ENCODE measurements at regions not wholly inside any gene's neighbourhood (a gene's known extent, or its start where the extent isn't known, plus 50 kb on each side); places are given as distances from the start of the nearest gene placed in this dataset.

GRCh38 chr10:2893991-2894390 is 173.4 kb upstream of the PFKP start:
- no peak for TF ChIP-seq CTCF (IDR thresholded peaks at IDR 0.05; ENCODE audit: poor library complexity)
- no peak for TF ChIP-seq EZH2 (IDR thresholded peaks at IDR 0.05; ENCODE audit: borderline replicate concordance)
- no peak for TF ChIP-seq EZH2phosphoT487 (IDR thresholded peaks at IDR 0.05; ENCODE audit: low read depth, severe bottlenecking, unreplicated experiment)
- peaks cover 4% of the 10 kb centered on the region for H3K27me3 ChIP-seq
- H3K4me3 ChIP-seq = no peak overlapping the region
- peaks cover 4% of the 10 kb centered on the region for H3K4me1 ChIP-seq (ENCODE audit: insufficient read depth)
- no peaks in the 10 kb centered on the region for H3K79me2 ChIP-seq
- no peaks in the 10 kb centered on the region for H4K20me1 ChIP-seq (ENCODE audit: insufficient read depth, poor library complexity, severe bottlenecking)
- no peaks in the 10 kb centered on the region for H3K9me3 ChIP-seq (ENCODE audit: low read depth)
- DNase-seq (ENCODE audit: low spot score) = no peak
- no peak overlapping the region for H2AFZ ChIP-seq
- 96% methylated on average over 16 of the region's 16 CpGs for WGBS (ENCODE audit: low lambda C conversion rate, missing lambda C conversion rate)
- no peak overlapping the region for H3K27ac ChIP-seq
- no peaks in the 10 kb centered on the region for H3K9me2 ChIP-seq (replicated peaks; ENCODE audit: insufficient read depth)
- no peak overlapping the region for H3K4me2 ChIP-seq
- no peaks in the 10 kb centered on the region for H3K36me3 ChIP-seq (replicated peaks; ENCODE audit: insufficient read depth, low read depth)

GRCh38 chr10:2893158-2893845 is 174.0 kb upstream of the PFKP start:
- no peak overlapping the region for H3K27ac ChIP-seq
- H3K36me3 ChIP-seq (replicated peaks; ENCODE audit: insufficient read depth, low read depth) = no peaks in the 10 kb centered on the region
- H3K9me3 ChIP-seq (ENCODE audit: low read depth) = no peaks in the 10 kb centered on the region
- H3K4me2 ChIP-seq = no peak overlapping the region
- H3K4me1 ChIP-seq (ENCODE audit: insufficient read depth) = peaks cover 4% of the 10 kb centered on the region
- no peak for TF ChIP-seq EZH2phosphoT487 (IDR thresholded peaks at IDR 0.05; ENCODE audit: low read depth, severe bottlenecking, unreplicated experiment)
- no peak for TF ChIP-seq CTCF (IDR thresholded peaks at IDR 0.05; ENCODE audit: poor library complexity)
- TF ChIP-seq EZH2 (IDR thresholded peaks at IDR 0.05; ENCODE audit: borderline replicate concordance) = no peak
- no peaks in the 10 kb centered on the region for H3K79me2 ChIP-seq
- no peak for DNase-seq (ENCODE audit: low spot score)
- H3K4me3 ChIP-seq = no peak overlapping the region
- H4K20me1 ChIP-seq (ENCODE audit: insufficient read depth, poor library complexity, severe bottlenecking) = no peaks in the 10 kb centered on the region
- H3K27me3 ChIP-seq = peaks cover 4% of the 10 kb centered on the region
- no peaks in the 10 kb centered on the region for H3K9me2 ChIP-seq (replicated peaks; ENCODE audit: insufficient read depth)
- no peak overlapping the region for H2AFZ ChIP-seq
- 96% methylated on average over 20 of the region's 21 CpGs for WGBS (ENCODE audit: low lambda C conversion rate, missing lambda C conversion rate)

GRCh38 chr10:2891770-2892124 is 175.6 kb upstream of the PFKP start:
- Histone ChIP-seq H3K9me2 (replicated peaks; ENCODE audit: insufficient read depth) (no peaks in the 10 kb centered on the region), H3K4me2 (no peak overlapping the region), H3K79me2 (no peaks in the 10 kb centered on the region), H3K27me3 (peaks cover 4% of the 10 kb centered on the region), H3K9me3 (ENCODE audit: low read depth) (no peaks in the 10 kb centered on the region), H3K36me3 (replicated peaks; ENCODE audit: insufficient read depth, low read depth) (no peaks in the 10 kb centered on the region), H3K27ac (no peak overlapping the region), H3K4me3 (no peak overlapping the region), H4K20me1 (ENCODE audit: insufficient read depth, poor library complexity, severe bottlenecking) (no peaks in the 10 kb centered on the region), H2AFZ (no peak overlapping the region), H3K4me1 (ENCODE audit: insufficient read depth) (peaks cover 4% of the 10 kb centered on the region)
- DNase-seq (ENCODE audit: low spot score) = no peak
- TF ChIP-seq EZH2 (IDR thresholded peaks at IDR 0.05; ENCODE audit: borderline replicate concordance) (no peak), EZH2phosphoT487 (IDR thresholded peaks at IDR 0.05; ENCODE audit: low read depth, severe bottlenecking, unreplicated experiment) (no peak), CTCF (IDR thresholded peaks at IDR 0.05; ENCODE audit: poor library complexity) (no peak)
- 86% methylated on average over 5 of the region's 5 CpGs for WGBS (ENCODE audit: low lambda C conversion rate, missing lambda C conversion rate)
